Thyroid gland (tissue), 4 donors: ENCODE measurements at regions not wholly inside any gene's neighbourhood (a gene's known extent, or its start where the extent isn't known, plus 50 kb on each side); places are given as distances from the start of the nearest gene placed in this dataset.
"Not testable (repeated sequence)": the region's sequence is repeated elsewhere in the genome, so short reads cannot be mapped to it uniquely, and the experiment has no call there.

ENCODE experiments used
- CTCF ChIP-seq, 6 experiments: fragments of 200-600 bp in 3 of 6; fragments of 450-650 bp in 3 of 6; sonication (generic) in 3 of 6; IDR thresholded peaks; one replicate each; pipeline ENCODE4 v1.5.1; 2016 to 2019; ENCODE audit warnings: antibody characterized with exemption in 6 of 6, mild to moderate bottlenecking in 2 of 6, inconsistent platforms in 1 of 6, moderate library complexity in 1 of 6
- POLR2A ChIP-seq, 2 donors: fragments of 450-650 bp; IDR thresholded peaks; one replicate each; pipeline ENCODE4 v1.6.1; 2017; ENCODE audit warnings: antibody characterized with exemption in 2 of 2, mild to moderate bottlenecking in 2 of 2, moderate library complexity in 1 of 2

- TF ChIP-seq CTCF, POLR2A (IDR thresholded peaks at IDR 0.05): not testable (repeated sequence)
Measured at GRCh38 chr13:19109225-19109624, 72.4 kb downstream of the TUBA3C start.
